NCI-H1694 (cell line): ENCODE measurements at regions not wholly inside any gene's neighbourhood (a gene's known extent, or its start where the extent isn't known, plus 50 kb on each side); places are given as distances from the start of the nearest gene placed in this dataset.
"Not testable (repeated sequence)": the region's sequence is repeated elsewhere in the genome, so short reads cannot be mapped to it uniquely, and the experiment has no call there.

ENCODE experiments used
- DNase-seq: peaks from one replicate; lab custom pipeline; 2025; lab: John Stamatoyannopoulos, UW

GRCh38 chr16:29274055-29275035 lies 132.2 kb downstream of the NPIPB11 start:
- DNase-seq, result not testable (repeated sequence)

GRCh38 chr16:29273298-29274054 lies 133.0 kb downstream of the NPIPB11 start:
- not testable (repeated sequence) for DNase-seq

- not testable (repeated sequence) for DNase-seq
These were observed 134.5 kb downstream of the NPIPB11 start for GRCh38 chr16:29271721-29272675.

- not testable (repeated sequence) for DNase-seq
These were observed 135.6 kb downstream of the NPIPB11 start for GRCh38 chr16:29270923-29271322.

- DNase-seq, result not testable (repeated sequence)
These were observed 136.5 kb downstream of the NPIPB11 start for GRCh38 chr16:29270033-29270432.

GRCh38 chr16:29269192-29269811 lies 137.2 kb downstream of the NPIPB11 start:
- not testable (repeated sequence) for DNase-seq

GRCh38 chr16:29268785-29269191 lies 137.7 kb downstream of the NPIPB11 start:
- DNase-seq, result not testable (repeated sequence)

GRCh38 chr16:29268348-29268747 lies 138.2 kb downstream of the NPIPB11 start:
- DNase-seq, result not testable (repeated sequence)

- DNase-seq, result not testable (repeated sequence)
These were observed 138.6 kb downstream of the NPIPB11 start for GRCh38 chr16:29267891-29268290.

GRCh38 chr16:29267055-29267619 lies 139.4 kb downstream of the NPIPB11 start:
- DNase-seq, result not testable (repeated sequence)

- DNase-seq, result not testable (repeated sequence)
These were observed 139.9 kb downstream of the NPIPB11 start for GRCh38 chr16:29266612-29267011.

- DNase-seq, result not testable (repeated sequence)
These were observed 141.2 kb downstream of the NPIPB11 start for GRCh38 chr16:29265255-29265853.

- DNase-seq, result not testable (repeated sequence)
These were observed 142.3 kb downstream of the NPIPB11 start for GRCh38 chr16:29264080-29264837.

- DNase-seq, result not testable (repeated sequence)
These were observed 143.8 kb downstream of the NPIPB11 start for GRCh38 chr16:29262725-29263124.

- not testable (repeated sequence) for DNase-seq
These were observed 144.9 kb downstream of the NPIPB11 start for GRCh38 chr16:29261427-29262248.

GRCh38 chr16:29260683-29261426 lies 145.7 kb downstream of the NPIPB11 start:
- DNase-seq, result not testable (repeated sequence)

- DNase-seq, result not testable (repeated sequence)
These were observed 146.7 kb downstream of the NPIPB11 start for GRCh38 chr16:29259635-29260457.
